ENCODE measurements at regions not wholly inside any gene's neighbourhood (a gene's known extent, or its start where the extent isn't known, plus 50 kb on each side); places are given as distances from the start of the nearest gene placed in this dataset.

- no peak for TF ChIP-seq CHD1 (IDR thresholded peaks at IDR 0.05; ENCODE audit: low read depth, low read length)
- no peak for TF ChIP-seq SUZ12 (IDR thresholded peaks at IDR 0.05; ENCODE audit: low read length)
These were observed 2254.4 kb downstream of the ARAP2 start (continued) for GRCh38 chr4:33989820-33990443.
